DMS53 treated with DMSO at 0.1 percent for 48 hours (cell line): ENCODE measurements at regions not wholly inside any gene's neighbourhood (a gene's known extent, or its start where the extent isn't known, plus 50 kb on each side); places are given as distances from the start of the nearest gene placed in this dataset.

Source experiments
- DNase-seq: peaks from one replicate; lab custom pipeline; 2025; ENCODE audit not compliant: unreplicated experiment; lab: John Stamatoyannopoulos, UW

DNA sequence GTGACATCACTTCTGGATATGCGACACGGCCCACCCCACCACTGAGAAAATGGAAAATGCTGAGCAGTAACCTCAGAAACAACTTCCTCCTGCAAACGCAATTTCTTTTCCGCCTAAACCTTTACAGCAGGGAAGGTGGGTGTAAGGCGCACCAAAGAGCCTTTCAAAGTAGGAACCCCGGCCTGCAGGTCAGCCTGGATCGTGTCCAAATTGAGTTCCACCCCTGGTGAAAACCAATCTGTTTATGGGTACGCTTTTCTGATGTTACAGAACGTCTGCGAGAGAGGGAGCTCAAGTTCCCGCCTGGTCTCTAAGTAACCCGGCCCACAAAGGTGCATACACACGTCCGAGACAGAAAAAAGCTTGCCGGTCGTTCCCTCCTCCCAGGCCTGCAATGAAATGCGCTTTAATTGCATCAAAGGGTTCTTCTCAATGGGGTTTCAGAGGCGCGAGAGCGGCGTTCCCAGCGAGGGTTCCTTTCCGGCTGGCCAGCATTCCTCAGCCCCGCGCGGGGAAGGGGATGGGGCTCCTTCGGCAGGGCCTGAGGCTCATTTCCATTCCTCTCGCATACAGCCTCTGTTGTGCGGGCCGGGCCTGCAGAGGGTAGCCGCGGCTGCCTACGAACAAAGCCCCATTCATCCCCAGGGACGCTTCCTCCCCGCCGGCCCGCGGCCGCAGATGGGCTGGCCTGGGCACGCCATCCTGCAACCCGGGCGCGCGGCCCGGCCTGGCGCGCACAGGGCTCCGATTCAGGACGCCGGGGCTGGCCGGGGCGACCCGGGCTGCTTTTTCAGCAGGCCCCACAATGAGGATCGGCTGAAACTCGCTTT lies 138.1 kb downstream of the TMCO5A start:
- peak; percentile 45 for DNase-seq

DNA sequence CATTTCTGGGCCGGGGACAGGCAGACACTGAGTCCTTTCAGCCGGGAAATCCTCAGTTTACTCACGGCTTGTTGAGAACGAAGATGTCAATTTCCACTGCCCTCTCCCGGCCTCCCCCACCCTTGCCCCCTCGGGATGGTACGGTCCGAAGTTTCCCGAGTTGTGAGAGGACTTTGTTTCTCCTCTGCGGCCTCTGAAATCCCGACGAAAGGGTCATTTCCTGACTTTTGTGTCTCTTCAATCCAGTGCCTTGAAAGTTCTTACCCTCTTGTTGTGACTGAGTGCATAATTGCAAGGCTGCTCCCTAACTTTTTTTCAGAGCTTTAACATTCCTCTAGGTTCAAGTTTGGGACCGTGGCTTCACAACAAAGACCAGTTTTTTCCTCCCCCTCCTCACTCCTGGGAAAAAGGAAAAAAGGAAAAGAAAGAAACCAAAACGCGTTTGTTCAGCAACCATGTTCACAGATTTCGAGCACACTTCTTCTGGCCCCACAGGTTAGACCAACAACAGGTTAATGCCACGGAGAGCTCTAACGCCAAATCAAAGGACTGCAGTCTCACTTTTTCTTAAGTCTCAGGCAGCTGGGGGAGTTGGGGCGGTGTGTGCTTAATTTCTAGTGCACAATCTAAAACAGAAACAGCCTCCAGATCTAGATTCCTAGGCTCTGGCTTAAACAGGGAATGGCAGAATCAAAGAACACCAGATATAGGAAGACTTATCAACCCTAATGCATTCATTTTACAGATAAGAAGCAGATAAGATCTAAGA lies 138.9 kb downstream of the TMCO5A start:
- DNase-seq: no peak

DNA sequence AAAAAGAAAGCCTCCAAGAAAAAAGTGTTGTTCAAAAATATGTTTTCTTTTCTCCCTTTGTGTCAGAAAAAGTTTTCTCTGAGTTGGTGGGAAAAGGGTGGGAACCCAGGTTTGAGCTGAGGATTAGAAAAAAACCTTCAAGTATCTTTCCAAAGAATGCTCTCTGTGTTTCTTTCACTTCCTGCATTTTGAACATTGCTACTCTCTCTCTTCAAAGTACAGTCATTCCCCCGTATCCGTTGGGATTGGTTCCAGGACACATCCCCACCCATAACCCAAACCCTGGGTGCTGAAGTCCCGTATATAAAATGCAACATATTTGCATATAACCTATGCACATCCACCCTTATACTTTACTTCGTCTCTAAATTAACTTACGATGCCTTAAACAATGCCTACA lies 139.6 kb downstream of the TMCO5A start:
- no peak for DNase-seq

DNA sequence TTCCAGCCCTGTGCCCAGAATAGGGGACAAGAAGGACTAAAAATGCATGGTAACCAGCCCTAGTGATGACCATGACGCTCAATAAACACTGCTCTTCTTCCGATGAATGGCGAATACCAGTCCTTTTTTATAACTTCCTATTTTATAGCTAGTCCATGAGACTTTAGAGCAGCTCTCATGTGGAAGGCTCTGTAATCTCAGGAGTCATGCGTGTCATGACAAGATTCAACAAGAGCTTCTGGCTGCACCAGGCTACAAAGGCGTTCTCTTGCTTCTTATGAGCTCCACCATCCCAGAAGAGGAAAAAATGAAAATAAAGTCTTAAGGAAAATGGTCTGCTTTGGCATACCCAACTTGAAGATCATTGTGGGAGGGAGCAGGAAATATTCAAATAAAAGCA lies 141.0 kb downstream of the TMCO5A start:
- DNase-seq: no peak

DNA sequence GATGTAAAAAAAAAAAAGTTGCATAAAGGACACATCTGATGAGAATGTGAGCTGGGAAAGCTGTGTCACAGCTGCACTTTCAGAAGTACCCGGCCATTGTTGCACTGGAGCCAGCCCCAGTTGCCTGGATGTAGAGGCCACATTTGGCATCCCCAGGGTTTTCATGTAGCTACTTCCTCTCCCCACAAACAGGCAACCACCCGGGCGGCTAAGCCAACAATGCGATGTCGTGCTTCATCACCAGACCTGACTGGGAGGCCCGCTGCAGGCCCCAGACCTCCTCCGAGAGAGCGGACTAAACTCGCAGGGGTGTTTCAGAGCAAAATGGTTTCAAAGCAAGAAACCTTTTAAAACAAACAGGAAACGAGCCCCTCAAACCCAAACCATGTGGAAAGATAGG lies 142.3 kb downstream of the TMCO5A start:
- no peak for DNase-seq

DNA sequence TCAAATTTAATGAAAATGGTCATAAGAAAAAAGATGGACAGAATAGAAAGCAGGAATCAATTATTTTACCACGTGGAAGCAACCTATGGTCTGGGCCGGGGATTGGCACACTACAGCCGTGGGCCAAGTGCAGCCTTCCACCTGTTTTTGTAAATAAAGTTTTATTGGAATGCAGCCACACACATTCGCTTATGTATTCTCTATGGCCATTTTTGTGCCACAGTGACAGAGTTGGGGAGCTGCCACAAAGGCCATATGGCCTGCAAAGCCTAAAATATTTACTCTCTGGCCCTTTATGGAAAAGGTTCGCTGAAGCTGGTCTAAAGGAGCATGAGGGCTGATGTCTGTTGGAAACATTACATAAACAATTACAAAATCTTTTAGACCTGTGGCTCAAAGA lies 144.8 kb downstream of the TMCO5A start:
- DNase-seq: no peak

DNA sequence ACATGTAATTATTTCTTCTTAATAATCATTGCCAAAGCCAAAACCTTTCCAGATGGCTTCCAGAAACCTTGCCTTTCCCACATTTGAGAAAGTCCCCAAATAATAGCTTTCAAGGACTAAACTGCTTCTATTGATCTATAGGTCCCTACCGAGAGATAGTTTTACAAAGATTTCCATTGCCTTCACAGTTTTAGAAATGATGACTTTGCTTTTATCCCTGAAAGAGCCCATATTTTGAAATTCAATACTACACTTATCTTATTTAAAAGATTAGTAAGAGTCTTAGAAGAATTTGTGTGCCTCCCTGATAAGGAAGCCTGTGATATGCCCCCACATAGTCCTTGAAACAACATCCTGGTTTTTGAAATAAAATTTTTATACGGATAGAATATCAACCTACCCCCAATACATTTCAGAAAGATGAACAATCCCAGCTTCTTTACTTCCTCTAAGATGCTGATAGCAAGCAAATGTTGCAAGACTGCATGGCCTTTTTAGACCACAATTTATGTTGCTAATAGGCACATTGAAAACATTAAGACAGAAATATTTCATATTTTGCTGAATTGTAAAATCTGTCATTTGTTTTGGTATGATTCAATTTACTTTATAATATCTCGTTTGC lies 146.3 kb downstream of the TMCO5A start:
- DNase-seq: no peak

DNA sequence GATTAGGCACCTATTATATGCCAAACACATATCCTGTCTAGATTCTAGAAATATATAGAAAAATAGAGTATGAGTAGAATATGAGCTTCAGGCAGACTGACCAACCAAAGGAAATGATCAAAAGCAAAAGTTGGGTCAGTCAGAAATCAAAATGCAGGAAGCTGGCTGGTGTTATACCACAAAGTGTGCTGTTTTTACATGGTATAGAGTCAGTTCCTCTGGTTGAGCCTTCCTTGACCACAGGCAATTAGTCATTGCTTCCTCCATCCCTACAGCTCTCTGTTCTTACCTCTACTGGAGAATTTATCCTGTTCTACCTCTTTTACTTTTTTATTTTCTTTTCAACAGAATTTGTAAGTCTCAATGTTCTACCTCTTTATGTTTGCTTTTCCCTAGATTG lies 149.8 kb downstream of the TMCO5A start:
- no peak for DNase-seq

DNA sequence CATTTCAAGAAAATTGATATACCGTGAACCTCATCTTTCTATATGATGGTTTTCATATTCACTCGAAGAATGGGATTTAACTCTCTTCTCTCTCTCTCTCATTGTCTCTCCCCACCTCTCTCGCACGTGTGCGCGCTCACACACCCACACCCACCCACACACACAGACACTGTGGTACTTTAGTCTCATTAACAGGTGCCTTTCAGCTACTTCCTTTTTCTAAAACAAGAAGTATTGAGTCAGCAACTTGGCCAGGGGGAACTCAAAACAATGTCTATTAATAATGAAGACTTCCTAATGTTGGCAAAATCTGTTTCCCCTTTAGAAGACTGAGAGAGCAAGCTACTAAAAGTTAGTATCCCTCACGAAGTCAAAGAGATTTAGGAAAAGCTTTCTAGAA lies 150.7 kb downstream of the TMCO5A start:
- no peak for DNase-seq

DNA sequence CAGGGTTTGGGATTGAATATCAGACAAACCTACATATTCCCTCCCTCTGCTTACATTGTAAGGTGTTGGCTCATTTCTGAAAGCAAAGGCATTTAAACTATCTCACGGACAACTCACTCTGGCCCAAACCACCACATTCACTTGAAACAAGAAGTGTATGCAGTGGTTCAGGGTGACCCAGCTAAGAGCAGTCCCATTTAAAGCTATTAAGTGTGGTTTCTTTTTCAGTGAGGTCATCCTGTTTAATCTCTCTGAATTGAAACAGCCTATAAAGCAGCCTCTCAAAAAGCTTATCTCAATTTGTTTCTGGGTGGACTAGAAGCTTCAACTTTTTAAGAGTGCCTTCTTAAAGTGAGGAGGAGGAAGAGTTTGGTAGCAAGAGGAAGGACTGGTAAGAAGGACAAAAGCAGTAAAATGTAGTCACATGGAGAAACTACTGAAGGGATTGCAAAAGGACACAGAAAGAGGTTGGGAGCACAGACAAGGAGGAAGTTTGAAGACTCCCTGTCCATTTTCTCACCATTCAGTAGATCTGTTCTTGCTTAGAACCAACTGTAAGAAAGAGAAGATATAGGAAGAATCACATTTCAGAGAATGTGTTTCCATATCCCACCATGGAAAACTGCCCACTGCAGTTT lies 151.6 kb downstream of the TMCO5A start:
- no peak for DNase-seq

DNA sequence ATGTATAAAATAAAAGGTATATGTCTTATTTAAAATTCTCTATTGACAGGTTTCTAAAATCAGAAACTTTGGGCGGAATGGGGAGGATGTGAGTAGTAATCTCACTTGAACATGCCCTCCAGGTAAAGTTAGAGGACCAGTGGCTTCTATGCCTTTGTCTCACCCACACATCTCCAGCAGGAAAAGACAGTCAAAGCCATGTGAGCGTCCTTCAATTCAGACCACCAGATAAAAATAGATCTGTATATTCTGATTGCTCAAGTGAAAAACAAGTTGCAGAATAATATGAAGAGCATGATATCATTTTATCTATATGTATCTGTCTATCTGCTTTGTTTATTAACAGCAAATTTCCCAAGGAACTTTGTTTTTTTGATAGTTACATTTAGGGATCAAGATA lies 152.2 kb downstream of the TMCO5A start:
- DNase-seq: no peak

DNA sequence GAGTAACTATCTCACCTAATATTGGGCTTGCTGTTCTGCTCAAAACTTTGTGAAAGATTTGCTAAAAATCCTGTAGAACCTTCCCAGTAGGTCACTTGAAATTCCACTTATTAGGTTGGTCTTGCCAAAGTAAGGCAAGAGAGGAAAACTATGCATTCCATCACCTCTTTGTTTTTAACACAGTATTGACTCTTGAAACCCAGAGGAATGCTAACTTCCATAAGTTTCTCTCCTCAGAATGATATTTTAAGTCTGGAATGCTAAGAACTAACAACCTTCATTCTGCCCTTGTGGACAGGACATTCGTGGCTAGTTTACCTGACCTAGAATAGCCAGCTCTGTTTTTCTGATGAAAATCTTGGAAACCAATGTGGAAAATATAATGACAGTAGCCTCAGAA lies 154.5 kb downstream of the TMCO5A start:
- no peak for DNase-seq

DNA sequence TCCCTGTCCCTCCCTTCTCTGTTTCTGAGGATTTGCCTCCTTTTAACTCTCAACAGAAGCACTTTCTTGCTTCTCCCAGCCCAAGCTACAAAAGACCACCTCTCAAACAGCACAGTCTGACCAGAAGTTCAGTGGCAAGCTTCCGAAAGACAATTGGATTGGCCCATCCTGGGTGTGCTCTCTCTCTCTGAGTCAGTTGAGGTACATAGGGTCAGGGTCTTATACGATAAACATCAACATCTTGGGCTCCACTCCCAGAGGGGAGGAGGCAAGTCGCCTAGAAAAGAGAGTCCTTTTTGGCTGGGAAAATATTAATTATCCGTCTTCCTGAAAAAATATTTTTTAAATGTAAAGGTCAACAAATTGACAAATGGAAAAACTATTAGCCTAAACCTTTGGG lies 155.8 kb downstream of the TMCO5A start:
- no peak for DNase-seq

DNA sequence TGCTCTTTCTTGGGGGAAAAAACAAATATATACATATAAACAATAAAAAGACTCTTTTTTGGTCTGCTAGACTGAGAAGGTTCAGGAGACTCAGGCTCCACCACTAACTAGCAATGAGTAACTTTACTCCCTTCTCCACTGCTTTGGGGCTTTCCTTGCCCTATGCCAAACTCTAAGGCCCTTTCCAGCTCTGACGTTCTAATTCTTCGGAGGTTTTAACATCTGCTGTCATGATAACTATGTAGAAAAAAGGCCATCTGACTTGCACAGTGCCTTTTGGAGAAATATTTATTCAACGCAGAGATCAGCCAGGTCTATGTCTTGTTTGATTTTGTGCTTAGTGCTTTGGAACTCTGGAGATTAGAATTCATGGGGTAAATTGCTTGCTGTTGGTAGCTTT lies 156.2 kb downstream of the TMCO5A start:
- DNase-seq: no peak

DNA sequence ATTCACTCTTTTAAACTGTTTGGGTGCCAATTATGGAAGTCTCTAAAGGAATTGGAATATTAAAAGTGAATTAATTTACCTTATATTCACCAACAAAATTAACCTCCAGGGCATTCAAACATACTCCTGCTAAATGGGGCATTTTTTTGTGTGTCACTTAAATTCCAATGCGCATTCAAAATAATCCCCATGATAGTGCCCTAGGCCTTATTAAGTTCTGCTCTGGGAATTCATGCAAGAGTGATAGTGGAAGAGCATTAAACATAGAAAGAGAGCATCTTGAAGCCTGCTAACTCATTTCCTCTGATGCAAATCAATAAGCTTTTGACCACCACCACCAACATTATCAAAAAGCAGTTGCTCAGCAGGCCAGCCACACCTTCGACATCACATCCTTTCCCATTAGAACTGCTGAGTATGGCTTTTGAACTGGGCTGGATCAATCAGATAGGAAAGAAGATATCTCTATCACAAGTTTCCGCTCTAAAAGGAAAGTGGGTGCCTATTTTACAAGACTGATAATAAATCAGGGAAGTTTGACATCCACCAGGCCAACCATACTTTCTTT lies 156.7 kb downstream of the TMCO5A start:
- DNase-seq: no peak

DNA sequence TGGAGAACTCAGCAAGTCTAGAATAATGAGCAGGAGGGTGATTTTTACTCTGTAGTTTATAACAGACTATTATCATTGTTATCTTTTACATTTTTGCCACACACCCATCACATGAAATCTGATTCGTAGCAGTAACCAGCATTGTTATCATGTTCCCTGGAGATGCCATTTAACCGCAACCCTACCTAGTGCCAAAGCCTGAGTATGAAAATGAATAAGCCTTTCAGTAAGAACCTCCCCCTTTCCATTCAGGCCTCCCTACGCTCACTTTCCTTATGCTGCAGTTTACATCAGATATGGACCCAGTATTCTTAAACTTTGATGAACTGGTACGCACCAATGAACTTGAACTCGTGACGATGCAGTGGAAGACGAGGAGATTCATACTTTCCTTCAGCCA lies 158.7 kb upstream of the SPRED1 start:
- no peak for DNase-seq

DNA sequence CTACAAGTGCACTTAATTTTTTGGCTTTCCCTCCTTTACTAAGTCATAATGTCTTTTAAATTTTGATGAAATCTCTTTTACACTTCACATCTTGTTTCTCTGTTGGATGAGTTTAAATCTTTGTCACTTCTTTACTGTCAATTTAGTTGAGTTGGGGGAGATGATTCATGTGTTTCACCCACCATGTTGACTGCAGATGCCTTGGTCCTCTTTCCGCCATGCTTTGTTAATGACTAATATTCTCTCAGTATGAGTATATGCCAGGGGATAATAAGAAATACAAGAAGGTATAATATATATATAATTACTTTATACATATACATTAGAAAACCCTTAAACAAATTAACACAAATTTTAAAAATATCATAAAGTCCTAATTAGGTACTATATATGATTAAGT lies 149.7 kb upstream of the SPRED1 start:
- DNase-seq: no peak

DNA sequence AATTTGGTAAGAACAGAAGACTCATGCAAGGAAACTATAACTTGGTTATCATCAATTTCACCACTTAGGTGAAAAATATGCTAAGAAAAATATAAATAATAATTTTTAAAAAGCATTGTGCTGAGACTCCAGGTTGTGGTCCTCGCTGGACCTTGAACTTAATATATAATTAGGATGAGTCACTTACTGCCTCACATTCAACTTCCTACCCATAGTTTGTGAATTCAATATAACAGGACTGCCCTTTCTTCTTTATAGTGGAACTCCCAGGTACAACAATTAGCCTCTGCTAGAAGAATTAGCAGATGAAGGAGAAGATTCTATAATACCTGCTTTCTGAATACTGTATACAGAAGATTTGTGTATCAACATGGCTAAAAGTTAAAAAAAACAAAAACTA lies 149.1 kb upstream of the SPRED1 start:
- DNase-seq: no peak

DNA sequence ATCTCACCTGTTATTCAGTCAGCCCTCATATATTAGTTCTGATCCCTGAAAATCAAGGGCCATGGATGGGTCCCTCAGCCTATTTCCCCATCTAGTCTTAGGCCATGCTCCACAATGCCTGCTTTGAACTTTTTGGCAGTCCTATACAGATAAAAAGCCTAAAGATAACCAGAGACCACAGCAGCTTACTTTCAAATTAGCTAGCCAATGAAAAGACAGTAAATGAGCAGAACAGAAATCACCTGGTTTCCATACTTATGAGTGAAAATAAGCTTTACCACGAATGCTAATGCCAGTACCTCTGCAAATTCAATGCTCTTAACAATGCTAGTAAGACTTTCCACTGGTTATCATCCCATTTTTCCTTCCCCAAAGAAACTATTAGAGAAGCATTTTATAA lies 141.6 kb upstream of the SPRED1 start:
- no peak for DNase-seq

DNA sequence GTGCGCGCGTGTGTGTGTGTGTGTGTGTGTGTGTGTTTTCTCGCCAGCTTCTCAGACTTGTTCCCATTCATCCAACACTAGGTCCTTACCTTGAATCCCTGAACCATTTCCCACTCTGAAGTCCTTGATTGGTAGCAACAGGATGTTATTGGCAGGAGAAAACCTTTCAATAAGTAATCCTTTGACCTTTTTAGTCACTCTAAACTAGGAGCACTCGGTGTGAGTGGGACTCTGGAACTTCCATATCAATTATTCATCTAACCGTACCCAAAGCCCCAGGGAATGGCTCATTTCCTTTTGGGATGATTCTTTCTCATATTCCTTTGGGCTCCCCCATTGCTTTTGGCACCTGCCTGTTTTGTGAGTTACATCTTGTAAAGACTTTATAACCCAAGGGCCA lies 140.2 kb upstream of the SPRED1 start:
- DNase-seq: no peak

DNA sequence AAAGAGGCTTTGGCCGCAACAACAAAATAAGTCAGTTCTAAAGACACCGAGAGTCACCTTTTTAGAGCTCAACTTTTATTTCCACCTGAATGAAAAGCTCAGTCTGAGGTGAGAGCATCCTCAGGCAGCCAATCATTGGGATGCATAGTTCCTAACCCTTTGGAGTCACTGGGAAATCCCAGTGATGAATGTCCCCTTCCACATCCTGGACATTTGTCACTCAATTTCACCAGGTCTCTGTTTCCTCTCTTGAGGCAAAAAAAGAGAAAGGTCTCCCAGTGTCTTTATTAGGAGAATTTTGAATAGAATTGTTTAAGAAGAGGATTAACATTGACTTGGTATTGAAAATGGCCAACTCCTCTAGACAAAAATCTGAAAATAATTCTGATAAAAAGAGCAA lies 137.5 kb upstream of the SPRED1 start:
- DNase-seq: no peak
